GM23248 (cell line): ENCODE measurements at regions not wholly inside any gene's neighbourhood (a gene's known extent, or its start where the extent isn't known, plus 50 kb on each side); places are given as distances from the start of the nearest gene placed in this dataset.

ENCODE experiments used
- EZH2 ChIP-seq: fragments of 200-600 bp; sonication (generic); IDR thresholded peaks from 2 replicates; pipeline ENCODE4 v1.6.1; 2018; ENCODE audit warnings: antibody characterized with exemption, mild to moderate bottlenecking; ENCODE audit not compliant: insufficient read depth, poor library complexity, severe bottlenecking
- EZH2phosphoT487 ChIP-seq: fragments of 200-600 bp; sonication (generic); IDR thresholded peaks from 2 replicates; pipeline ENCODE4 v1.6.1; 2018; ENCODE audit warnings: antibody characterized with exemption, moderate library complexity, mild to moderate bottlenecking, low read depth; ENCODE audit not compliant: insufficient read depth

DNA sequence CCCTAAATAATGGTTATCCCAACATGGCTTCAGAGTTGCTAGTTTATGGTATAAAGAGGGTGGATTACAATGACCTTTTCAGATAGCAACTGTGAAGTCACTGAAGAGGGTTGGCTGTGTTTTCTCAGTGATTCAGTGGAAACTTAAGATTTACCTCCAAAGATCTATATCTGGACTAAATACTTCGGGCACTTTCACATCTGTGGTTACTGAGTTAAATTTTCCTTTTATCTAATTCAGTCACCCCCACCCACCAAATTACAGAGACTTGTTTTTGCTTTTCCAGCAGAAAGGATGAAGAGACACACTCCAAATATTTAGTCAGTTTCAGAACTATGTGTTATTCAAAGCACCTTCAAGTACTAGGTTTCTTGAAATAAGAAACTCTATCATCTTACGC, 573.2 kb downstream of the CCDC171 start:
- no peak for TF ChIP-seq EZH2phosphoT487
- TF ChIP-seq EZH2 = no peak
